ENCODE measurements at regions not wholly inside any gene's neighbourhood (a gene's known extent, or its start where the extent isn't known, plus 50 kb on each side); places are given as distances from the start of the nearest gene placed in this dataset.
A peak's percentile ranks its signal among the peaks of the same experiment; 100 is the strongest.
"Not testable (repeated sequence)": the region's sequence is repeated elsewhere in the genome, so short reads cannot be mapped to it uniquely, and the experiment has no call there.

DNA sequence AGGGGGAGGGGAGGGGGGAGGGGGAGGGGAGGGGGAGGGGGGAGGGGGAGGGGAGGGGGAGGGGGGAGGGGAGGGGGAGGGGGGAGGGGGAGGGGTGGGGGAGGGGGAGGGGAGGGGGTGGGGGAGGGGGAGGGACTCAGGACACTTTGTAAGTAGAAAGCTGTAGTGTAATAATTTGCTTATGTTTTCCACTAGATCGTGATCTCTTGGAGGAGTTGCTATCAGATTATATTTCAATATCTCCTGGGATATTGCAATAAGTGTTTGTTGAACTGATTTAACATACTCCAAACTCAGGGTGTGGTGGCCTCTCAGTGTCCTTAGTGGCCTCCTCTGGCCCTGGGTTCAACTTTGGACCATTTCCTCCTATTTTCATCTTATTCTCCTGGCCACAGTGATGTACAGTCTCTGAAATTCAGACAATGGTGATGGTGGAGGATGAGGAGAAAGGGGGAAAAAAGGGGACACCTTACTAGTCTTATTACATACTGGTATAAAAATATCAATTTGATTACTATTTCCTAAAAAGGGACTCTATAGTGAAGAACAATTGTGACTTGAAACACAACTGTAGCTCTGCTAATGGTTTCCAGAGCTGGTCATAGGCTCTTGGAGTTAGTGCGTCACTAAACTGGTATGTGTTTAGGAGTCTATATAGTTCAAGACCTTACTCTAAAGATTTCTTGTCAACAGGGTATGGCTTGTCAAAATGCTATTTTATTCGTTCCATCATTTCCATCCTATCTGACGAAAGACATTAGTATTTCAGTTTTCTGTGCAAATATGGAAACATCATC, 89.6 kb downstream of the DDX1 start:
- no peak for DNase-seq (ENCODE audit: low read depth)

- no peak for DNase-seq (ENCODE audit: low read depth)
These were observed 90.7 kb downstream of the DDX1 start for GRCh38 chr2:15682354-15682753.

DNA sequence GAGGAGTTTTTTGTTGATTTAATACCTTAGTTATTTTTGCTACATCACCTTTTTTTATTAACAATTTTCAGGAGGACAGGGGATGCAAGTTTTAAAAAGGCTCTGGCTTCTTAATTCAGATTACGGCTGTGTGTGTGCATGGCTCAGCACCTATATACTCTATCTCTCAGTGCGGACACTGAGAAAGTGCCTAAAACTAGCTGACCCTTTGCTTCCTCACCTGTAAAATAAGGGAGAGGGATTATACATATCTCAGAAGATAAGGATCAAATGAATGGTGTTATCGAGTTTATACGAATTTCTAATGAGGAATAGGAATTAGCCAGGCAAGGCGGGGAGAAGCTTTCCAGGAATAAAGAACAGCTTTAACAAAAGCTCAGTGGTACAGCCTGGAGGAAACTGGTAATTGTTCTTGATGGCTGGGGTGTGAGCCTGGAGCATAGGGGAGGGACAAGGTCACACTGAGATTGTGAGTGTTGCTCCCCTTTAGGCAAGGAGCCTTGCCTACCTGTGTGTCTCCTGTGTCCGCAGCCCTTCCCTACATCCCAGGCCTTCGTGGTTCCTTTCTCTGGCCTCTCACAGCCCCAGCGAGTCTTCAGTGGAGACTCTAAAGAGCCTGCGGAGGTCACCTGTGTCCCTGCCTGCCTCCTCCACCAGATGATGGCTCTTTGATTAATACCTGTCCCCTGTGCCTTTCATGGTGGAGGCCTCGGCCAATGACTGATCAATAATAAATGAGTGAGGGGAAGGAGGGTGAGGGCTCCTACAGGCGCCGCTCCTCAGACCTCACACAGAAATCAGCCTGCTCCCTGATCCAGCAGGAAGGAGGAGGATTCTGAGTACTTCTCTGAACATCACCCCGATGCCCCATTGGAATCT, 92.7 kb downstream of the DDX1 start:
- no peak for DNase-seq (ENCODE audit: low read depth)

GRCh38 chr2:15685143-15685542, 93.5 kb downstream of the DDX1 start:
- no peak for DNase-seq (ENCODE audit: low read depth)

- no peak for DNase-seq (ENCODE audit: low read depth)
These were observed 95.0 kb downstream of the DDX1 start for GRCh38 chr2:15686643-15687042.

DNA sequence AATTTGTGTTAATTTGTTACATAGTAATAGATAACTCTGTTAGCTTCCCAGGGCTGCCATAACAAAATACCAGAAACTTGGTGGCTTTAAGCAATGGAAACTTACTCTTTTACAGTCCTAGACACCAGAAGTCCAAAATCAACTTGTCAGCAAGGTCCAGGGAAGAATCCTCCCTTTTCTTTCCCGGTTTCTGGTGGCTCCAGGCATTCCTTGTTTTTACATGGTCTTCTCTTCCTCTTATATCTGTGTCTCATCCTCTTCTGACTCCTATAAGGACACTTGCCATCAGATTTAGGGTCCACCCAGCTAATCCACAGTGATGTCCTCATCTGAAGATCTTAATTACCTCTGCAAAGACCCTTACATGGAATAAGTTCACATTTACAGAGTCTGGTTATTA, 95.6 kb downstream of the DDX1 start:
- no peak for DNase-seq (ENCODE audit: low read depth)

GRCh38 chr2:15687720-15688119, 96.1 kb downstream of the DDX1 start:
- no peak for DNase-seq (ENCODE audit: low read depth)

GRCh38 chr2:15688924-15689568, 97.4 kb downstream of the DDX1 start:
- no peak for DNase-seq (ENCODE audit: low read depth)

DNA sequence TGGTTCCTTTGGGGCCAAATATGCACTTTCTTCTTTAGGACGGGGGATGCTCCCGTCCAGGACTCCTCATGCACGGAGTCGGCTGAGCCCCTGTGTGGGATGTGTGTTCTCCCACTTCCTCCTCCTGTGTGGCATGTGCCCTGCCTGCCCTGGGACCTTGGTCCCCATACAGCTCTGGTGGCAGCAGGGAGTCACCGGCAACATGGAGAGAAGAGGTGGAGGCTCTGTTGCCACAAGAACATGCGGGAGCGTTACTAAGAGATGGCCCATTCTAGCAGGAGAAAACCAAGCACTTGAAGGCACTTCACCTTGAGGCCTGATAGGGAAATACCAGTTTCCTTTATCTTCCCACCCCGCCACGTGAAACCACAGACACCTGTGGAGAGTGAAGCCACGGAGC, 98.0 kb downstream of the DDX1 start:
- no peak for DNase-seq (ENCODE audit: low read depth)

GRCh38 chr2:15691586-15692310, 100.1 kb downstream of the DDX1 start:
- peak; percentile 27 for DNase-seq (ENCODE audit: low read depth)

GRCh38 chr2:15692551-15693377, 101.1 kb downstream of the DDX1 start:
- DNase-seq (ENCODE audit: low read depth): no peak

GRCh38 chr2:15693382-15693781, 101.7 kb downstream of the DDX1 start:
- DNase-seq (ENCODE audit: low read depth): no peak

DNA sequence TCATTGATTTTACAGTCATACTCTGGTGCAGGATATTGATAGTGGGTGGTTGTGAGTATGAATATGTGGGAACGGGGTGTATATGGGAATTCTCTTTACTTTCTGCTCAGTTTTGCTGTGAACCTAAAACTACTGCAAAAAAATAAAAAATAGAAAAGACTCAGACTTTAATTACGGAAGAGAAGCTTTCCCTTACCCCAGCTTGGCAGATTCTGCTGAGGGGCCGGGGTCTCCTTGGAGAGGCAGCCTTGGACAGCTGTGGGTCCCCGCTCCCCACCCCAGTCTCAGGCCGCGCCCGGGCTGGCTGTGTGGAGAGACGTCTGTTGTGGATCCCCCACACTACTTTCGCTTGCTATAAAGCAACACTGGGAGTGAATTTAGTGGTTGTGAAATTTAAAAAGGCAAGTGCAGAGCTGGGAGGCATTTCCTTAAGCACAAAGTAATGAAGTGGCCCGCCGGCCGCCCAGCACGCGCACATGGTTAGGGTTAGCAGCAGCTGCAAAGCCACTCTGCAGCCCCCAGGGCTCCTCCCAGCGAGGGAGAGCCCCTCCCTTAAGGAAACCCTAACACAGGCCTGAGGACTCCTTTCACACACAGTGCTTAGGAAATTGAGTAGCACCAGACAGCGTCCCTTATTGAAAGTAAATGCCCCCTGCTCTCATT, 102.4 kb downstream of the DDX1 start:
- no peak for DNase-seq (ENCODE audit: low read depth)

DNA sequence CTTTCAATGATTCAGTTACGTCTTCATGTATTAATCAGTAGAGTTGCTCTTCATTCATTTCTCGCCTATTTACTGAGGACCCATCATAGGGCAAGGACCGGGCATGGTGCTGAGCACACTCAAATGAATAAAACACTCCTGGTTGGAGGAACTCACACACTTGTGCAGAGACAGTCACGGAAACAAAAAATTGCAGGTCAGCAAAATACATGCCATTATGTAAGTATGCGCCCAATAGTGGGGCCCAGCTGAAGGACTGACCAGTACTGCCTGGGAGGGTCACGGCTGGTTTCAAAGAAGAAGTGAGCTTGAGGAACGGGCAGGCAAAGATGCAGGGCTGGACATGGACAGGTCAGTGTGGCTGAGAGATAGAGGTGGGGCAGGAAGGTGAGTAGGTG, 102.9 kb downstream of the DDX1 start:
- no peak for DNase-seq (ENCODE audit: low read depth)

DNA sequence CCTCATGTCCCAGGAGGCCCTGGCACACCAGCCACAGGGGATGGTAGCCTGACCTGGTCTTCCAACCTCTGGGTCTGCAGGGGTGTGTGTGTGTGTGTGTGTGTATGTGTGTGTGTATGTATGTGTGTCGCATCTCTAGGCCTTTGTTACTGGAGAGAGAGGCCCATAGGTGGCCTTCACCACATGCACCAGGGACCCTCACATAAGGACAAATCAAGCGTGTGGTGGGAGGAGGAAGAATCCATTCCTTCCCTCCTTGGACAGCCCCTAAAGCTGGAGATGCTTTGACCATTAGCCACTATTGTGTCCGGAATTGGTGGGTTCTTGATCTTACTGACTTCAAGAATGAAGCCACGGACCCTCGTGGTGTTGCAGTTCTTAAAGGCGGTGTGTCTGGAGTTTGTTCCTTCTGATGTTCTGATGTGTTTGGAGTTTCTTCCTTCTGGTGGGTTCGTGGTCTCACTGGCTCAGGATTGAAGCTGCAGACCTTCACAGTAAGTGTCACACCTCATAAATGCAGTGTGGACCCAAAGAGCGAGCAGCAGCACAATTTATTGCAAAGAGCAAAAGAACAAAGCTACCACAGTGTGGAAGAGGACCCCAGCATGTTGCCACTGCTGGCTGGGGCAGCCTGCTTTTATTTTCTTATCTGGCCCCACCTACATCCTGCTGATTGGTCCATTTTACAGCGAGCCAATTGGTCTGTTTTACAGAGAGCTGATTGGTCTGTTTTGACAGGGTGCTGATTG, 104.1 kb downstream of the DDX1 start:
- no peak for DNase-seq (ENCODE audit: low read depth)

DNA sequence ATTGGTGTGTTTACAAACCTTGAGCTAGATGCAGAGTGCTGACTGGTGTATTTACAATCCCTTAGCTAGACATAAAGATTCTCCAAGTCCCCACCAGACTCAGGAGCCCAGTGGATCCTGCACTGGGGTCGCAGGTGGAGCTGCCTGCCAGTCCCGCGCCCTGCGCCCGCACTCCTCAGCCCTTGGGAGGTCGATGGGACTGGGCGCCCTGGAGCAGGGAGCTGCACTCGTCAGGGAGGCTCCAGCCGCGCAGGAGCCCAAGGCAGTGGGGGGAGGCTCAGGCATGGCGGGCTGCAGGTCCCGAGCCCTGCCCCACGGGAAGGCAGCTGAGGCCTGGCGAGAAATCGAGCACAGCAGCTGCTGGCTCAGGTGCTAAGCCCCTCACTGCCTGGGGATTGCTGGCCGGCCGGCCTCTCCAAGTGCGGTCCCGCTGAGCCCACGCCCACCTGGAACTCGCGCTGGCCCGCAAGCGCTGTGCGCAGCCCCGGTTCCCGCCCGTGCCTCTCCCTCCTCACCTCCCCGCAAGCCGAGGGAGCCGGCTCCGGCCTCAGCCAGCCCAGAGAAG, 105.0 kb downstream of the DDX1 start:
- DNase-seq (ENCODE audit: low read depth): not testable (repeated sequence)

- DNase-seq (ENCODE audit: low read depth): no peak
These were observed 108.5 kb downstream of the DDX1 start for GRCh38 chr2:15700131-15700530.

- DNase-seq (ENCODE audit: low read depth): no peak
These were observed 109.1 kb downstream of the DDX1 start for GRCh38 chr2:15700599-15701340.
